DOHH2 (cell line): ENCODE measurements at regions not wholly inside any gene's neighbourhood (a gene's known extent, or its start where the extent isn't known, plus 50 kb on each side); places are given as distances from the start of the nearest gene placed in this dataset.

Experiments used
- H3F3A ChIP-seq: fragments of 200-600 bp; sonication (generic), shearing (Covaris generic); 2 replicates; pipeline ENCODE4 v1.6.0; 2016; ENCODE audit warnings: antibody characterized with exemption, mild to moderate bottlenecking; ENCODE audit not compliant: control insufficient read depth, insufficient read depth
- H3K27ac ChIP-seq: fragments of 200-600 bp; sonication (generic); 2 replicates; pipeline ENCODE4 v1.5.1; 2014; ENCODE audit warnings: low read depth, mild to moderate bottlenecking, low read length, moderate library complexity
- H3K27me3 ChIP-seq: fragments of 200-600 bp; sonication (generic); 2 replicates; pipeline ENCODE4 v1.6.1; 2014; ENCODE audit warnings: mild to moderate bottlenecking, low read length, mixed read lengths; ENCODE audit not compliant: control insufficient read depth
- H3K36me3 ChIP-seq: fragments of 200-600 bp; sonication (generic); 2 replicates; pipeline ENCODE4 v1.6.1; 2014; ENCODE audit warnings: mild to moderate bottlenecking, low read length, moderate library complexity, mixed read lengths; ENCODE audit not compliant: control insufficient read depth
- H3K4me1 ChIP-seq: fragments of 200-600 bp; sonication (generic); 2 replicates; pipeline ENCODE4 v1.6.1; 2014; ENCODE audit warnings: mild to moderate bottlenecking, low read length, mixed read lengths; ENCODE audit not compliant: control insufficient read depth
- H3K4me2 ChIP-seq: fragments of 200-600 bp; sonication (generic); 2 replicates; pipeline ENCODE4 v1.6.0; 2014; ENCODE audit warnings: mild to moderate bottlenecking, low read length, moderate library complexity
- H3K4me3 ChIP-seq: fragments of 200-600 bp; sonication (generic); 2 replicates; pipeline ENCODE4 v1.5.1; 2014; ENCODE audit warnings: mild to moderate bottlenecking, low read length, mixed read lengths
- H3K79me2 ChIP-seq: fragments of 200-600 bp; sonication (generic); 2 replicates; pipeline ENCODE4 v1.6.1; 2014; ENCODE audit warnings: mild to moderate bottlenecking, low read length, mixed read lengths; ENCODE audit not compliant: control insufficient read depth
- H3K9me2 ChIP-seq: fragments of 200-600 bp; sonication (generic); replicated peaks from 2 replicates; pipeline ENCODE4 v1.6.1; 2014; ENCODE audit warnings: mild to moderate bottlenecking, low read length, mixed read lengths; ENCODE audit not compliant: control insufficient read depth
- H3K9me3 ChIP-seq: fragments of 200-600 bp; sonication (generic); 2 replicates; pipeline ENCODE4 v1.6.1; 2014; ENCODE audit warnings: antibody characterized with exemption, low read length, mixed read lengths; ENCODE audit not compliant: control insufficient read depth, insufficient read depth
- H4K20me1 ChIP-seq: fragments of 200-600 bp; sonication (generic); 2 replicates; pipeline ENCODE4 v1.6.0; 2014; ENCODE audit warnings: low read depth, mild to moderate bottlenecking, antibody characterized with exemption, low read length, moderate library complexity; ENCODE audit not compliant: control insufficient read depth, insufficient read depth
- CTCF ChIP-seq: fragments of 200-600 bp; sonication (generic); IDR thresholded peaks from one replicate; pipeline ENCODE4 v1.5.1; 2014; ENCODE audit warnings: antibody characterized with exemption, mild to moderate bottlenecking, low read depth, low read length; ENCODE audit not compliant: poor library complexity, severe bottlenecking
- EZH2phosphoT487 ChIP-seq: fragments of 200-600 bp; sonication (generic); IDR thresholded peaks from 2 replicates; pipeline ENCODE4 v1.6.1; 2017; ENCODE audit warnings: borderline replicate concordance, mild to moderate bottlenecking, antibody characterized with exemption, low read length, moderate library complexity, mixed read lengths

GRCh38 chr1:238177351-238177750 is 286.6 kb upstream of the ZP4 start:
- Histone ChIP-seq H3K27me3 (no peaks in the 10 kb centered on the region), H3K27ac (no peak overlapping the region), H3K4me2 (no peak overlapping the region), H3K4me3 (no peak overlapping the region), H3K4me1 (no peaks in the 10 kb centered on the region), H3K9me3 (no peaks in the 10 kb centered on the region), H3K9me2 (no peaks in the 10 kb centered on the region), H3K79me2 (no peaks in the 10 kb centered on the region), H3K36me3 (no peaks in the 10 kb centered on the region), H3F3A (no peaks in the 10 kb centered on the region), H4K20me1 (no peaks in the 10 kb centered on the region)
- no peak for TF ChIP-seq CTCF
- no peak for TF ChIP-seq EZH2phosphoT487

GRCh38 chr1:238176441-238176840 is 285.7 kb upstream of the ZP4 start:
- no peaks in the 10 kb centered on the region for H3K36me3 ChIP-seq
- H3K79me2 ChIP-seq = no peaks in the 10 kb centered on the region
- H3K27me3 ChIP-seq = no peaks in the 10 kb centered on the region
- H4K20me1 ChIP-seq = no peaks in the 10 kb centered on the region
- H3F3A ChIP-seq = no peaks in the 10 kb centered on the region
- H3K27ac ChIP-seq = no peak overlapping the region
- no peaks in the 10 kb centered on the region for H3K9me3 ChIP-seq
- H3K4me2 ChIP-seq = no peak overlapping the region
- H3K4me1 ChIP-seq = no peaks in the 10 kb centered on the region
- no peak for TF ChIP-seq CTCF
- no peak for TF ChIP-seq EZH2phosphoT487
- H3K9me2 ChIP-seq = no peaks in the 10 kb centered on the region
- H3K4me3 ChIP-seq = no peak overlapping the region

GRCh38 chr1:238171985-238172384 is 281.3 kb upstream of the ZP4 start:
- H3K79me2 ChIP-seq = no peaks in the 10 kb centered on the region
- H3K4me2 ChIP-seq = no peak overlapping the region
- no peaks in the 10 kb centered on the region for H3F3A ChIP-seq
- H3K9me2 ChIP-seq = no peaks in the 10 kb centered on the region
- no peak for TF ChIP-seq EZH2phosphoT487
- H3K27ac ChIP-seq = no peak overlapping the region
- no peaks in the 10 kb centered on the region for H3K36me3 ChIP-seq
- H3K27me3 ChIP-seq = no peaks in the 10 kb centered on the region
- H3K4me1 ChIP-seq = no peaks in the 10 kb centered on the region
- no peaks in the 10 kb centered on the region for H3K9me3 ChIP-seq
- no peaks in the 10 kb centered on the region for H4K20me1 ChIP-seq
- no peak overlapping the region for H3K4me3 ChIP-seq

- no peaks in the 10 kb centered on the region for H4K20me1 ChIP-seq
- H3K36me3 ChIP-seq = no peaks in the 10 kb centered on the region
- TF ChIP-seq EZH2phosphoT487 (no peak), CTCF (no peak)
- no peak overlapping the region for H3K27ac ChIP-seq
- H3K79me2 ChIP-seq = no peaks in the 10 kb centered on the region
- H3F3A ChIP-seq = no peaks in the 10 kb centered on the region
- no peaks in the 10 kb centered on the region for H3K9me3 ChIP-seq
- no peak overlapping the region for H3K4me2 ChIP-seq
- H3K4me3 ChIP-seq = no peak overlapping the region
- no peaks in the 10 kb centered on the region for H3K9me2 ChIP-seq
- H3K27me3 ChIP-seq = no peaks in the 10 kb centered on the region
- H3K4me1 ChIP-seq = no peaks in the 10 kb centered on the region
Measured at GRCh38 chr1:238161955-238162354, 271.2 kb upstream of the ZP4 start.
